Effector memory CD8-positive, alpha-beta T cell (primary cell): ENCODE measurements at regions not wholly inside any gene's neighbourhood (a gene's known extent, or its start where the extent isn't known, plus 50 kb on each side); places are given as distances from the start of the nearest gene placed in this dataset.

Experiments
- ATAC-seq: fragments of 150-1000 bp; cut with Tn5 transposase; replicated peaks from 2 replicates; pipeline ENCODE4 v1.10.0; 2021; ENCODE audit warnings: mild to moderate bottlenecking, moderate library complexity
- DNase-seq, 3 experiments: peaks; one replicate each; pipeline ENCODE4 v3.0.0; 2021
- H3K27ac Mint-ChIP-seq, 2 donors: one replicate each; pipeline ENCODE4 v1.8.0; 2022; ENCODE audit warnings: mild to moderate bottlenecking in 2 of 2, mixed read lengths in 2 of 2, moderate library complexity in 2 of 2
- H3K27me3 Mint-ChIP-seq, 2 donors: one replicate each; pipeline ENCODE4 v1.8.0; 2022; ENCODE audit warnings: mixed read lengths in 2 of 2
- H3K36me3 Mint-ChIP-seq: one replicate; pipeline ENCODE4 v1.8.0; 2022; ENCODE audit warnings: mild to moderate bottlenecking, moderate library complexity, mixed read lengths; ENCODE audit not compliant: insufficient read depth
- H3K4me1 Mint-ChIP-seq, 2 donors: one replicate each; pipeline ENCODE4 v1.8.0; 2022; ENCODE audit warnings: low read depth in 2 of 2, mixed read lengths in 2 of 2
- H3K4me3 Mint-ChIP-seq, 2 donors: one replicate each; pipeline ENCODE4 v1.8.0; 2022; ENCODE audit warnings: mild to moderate bottlenecking in 2 of 2, mixed read lengths in 2 of 2, moderate library complexity in 2 of 2
- H3K9me3 Mint-ChIP-seq, 2 donors: one replicate each; pipeline ENCODE4 v1.8.0; 2022; ENCODE audit warnings: mixed read lengths in 2 of 2

DNA sequence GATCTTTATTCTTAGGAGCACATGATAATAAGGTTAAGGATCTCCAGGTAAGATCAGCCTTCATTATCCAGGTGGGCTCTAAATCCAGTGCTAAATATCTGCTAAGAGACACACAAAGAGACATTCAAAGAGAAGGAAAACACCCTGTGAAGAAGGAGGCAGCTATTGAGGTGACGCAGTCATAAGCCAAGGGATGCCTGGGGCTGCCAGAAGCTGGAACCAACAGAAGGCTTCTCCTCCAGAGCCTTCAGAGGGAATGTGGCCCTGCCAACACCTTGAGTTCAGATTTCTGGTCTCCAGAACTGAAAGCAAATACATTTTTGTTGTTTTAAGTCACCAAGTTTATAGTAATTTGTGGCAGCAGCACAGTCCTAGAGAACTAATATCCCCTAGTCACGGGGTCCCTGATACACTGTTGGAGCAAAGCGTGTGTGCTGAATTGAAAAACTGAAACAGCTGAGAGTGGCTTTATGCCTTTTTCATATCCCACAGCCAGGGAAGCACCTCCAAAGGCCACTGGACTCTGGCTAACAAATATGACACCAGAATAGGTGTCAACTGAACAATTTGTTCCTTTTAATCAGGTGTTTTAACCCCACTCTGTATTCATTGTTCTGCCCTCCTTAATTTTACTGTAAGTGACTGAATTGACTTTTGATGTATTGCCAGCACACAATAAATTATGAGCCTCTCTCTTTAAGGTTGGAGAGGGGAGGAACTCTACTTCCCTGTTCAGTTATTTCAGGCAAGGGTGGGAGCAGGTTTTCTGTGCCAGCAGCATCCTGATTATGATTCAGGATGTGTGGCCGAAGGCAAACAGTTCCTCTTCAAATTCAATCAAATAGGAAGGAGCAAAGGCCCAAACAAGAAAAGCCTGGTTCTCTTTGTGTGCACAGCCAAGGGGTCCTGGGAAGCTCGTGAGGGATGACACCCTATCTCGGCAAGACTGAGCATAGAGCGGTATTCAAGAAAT is 151.8 kb upstream of the HES1 start:
- H3K36me3 Mint-ChIP-seq, result no peaks in the 10 kb centered on the region
- no peak overlapping the region for H3K27ac Mint-ChIP-seq
- DNase-seq (no peak), ATAC-seq (no peak)
- H3K9me3 Mint-ChIP-seq, result no peaks in the 10 kb centered on the region
- H3K27me3 Mint-ChIP-seq, result peaks cover 29 to 50% of the 10 kb centered on the region in 2 donors
- no peak overlapping the region for H3K4me3 Mint-ChIP-seq
- no peaks in the 10 kb centered on the region for H3K4me1 Mint-ChIP-seq

- H3K27me3 Mint-ChIP-seq, result peaks cover 21 to 54% of the 10 kb centered on the region in 2 donors
These were observed 151.1 kb upstream of the HES1 start for GRCh38 chr3:193984876-193985275.

GRCh38 chr3:193987186-193987585 is 148.8 kb upstream of the HES1 start:
- no peak for DNase-seq
- Mint-ChIP-seq H3K27me3 (peaks cover 18 to 52% of the 10 kb centered on the region in 2 donors), H3K27ac (no peak overlapping the region), H3K4me1 (no peaks in the 10 kb centered on the region), H3K9me3 (no peaks in the 10 kb centered on the region), H3K4me3 (no peak overlapping the region), H3K36me3 (no peaks in the 10 kb centered on the region)
- ATAC-seq, result no peak

More at GRCh38 chr3:193984876-193985275, 151.1 kb upstream of the HES1 start:
- no peak for DNase-seq
- no peak for ATAC-seq
- H3K36me3 Mint-ChIP-seq, result no peaks in the 10 kb centered on the region
- no peak overlapping the region for H3K27ac Mint-ChIP-seq
- no peaks in the 10 kb centered on the region for H3K9me3 Mint-ChIP-seq
- no peak overlapping the region for H3K4me3 Mint-ChIP-seq
- H3K4me1 Mint-ChIP-seq, result no peaks in the 10 kb centered on the region

DNA sequence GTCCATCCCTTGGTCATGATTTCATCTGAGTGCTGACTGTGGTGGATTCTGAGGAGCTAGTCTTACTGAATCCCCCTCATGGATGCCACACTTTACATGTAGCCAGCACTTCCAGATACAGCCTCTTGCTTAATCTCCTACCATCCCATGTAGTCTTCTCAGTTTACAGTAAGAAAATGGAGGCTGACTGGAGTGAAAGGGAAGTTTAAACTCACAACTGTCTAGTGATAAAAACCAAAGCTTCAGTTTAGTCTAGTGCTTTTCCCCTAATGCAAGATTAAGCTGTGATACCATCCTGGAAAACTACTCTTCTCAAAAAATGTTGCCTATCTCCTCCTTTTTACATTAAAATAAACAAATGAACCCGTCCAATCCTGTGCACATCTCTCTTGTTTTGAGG is 146.8 kb upstream of the HES1 start:
- Mint-ChIP-seq H3K27ac (no peak overlapping the region), H3K27me3 (peaks cover 18 to 72% of the 10 kb centered on the region in 2 donors), H3K4me1 (no peaks in the 10 kb centered on the region), H3K9me3 (no peaks in the 10 kb centered on the region), H3K36me3 (no peaks in the 10 kb centered on the region), H3K4me3 (no peak overlapping the region)
- ATAC-seq (no peak), DNase-seq (no peak)

DNA sequence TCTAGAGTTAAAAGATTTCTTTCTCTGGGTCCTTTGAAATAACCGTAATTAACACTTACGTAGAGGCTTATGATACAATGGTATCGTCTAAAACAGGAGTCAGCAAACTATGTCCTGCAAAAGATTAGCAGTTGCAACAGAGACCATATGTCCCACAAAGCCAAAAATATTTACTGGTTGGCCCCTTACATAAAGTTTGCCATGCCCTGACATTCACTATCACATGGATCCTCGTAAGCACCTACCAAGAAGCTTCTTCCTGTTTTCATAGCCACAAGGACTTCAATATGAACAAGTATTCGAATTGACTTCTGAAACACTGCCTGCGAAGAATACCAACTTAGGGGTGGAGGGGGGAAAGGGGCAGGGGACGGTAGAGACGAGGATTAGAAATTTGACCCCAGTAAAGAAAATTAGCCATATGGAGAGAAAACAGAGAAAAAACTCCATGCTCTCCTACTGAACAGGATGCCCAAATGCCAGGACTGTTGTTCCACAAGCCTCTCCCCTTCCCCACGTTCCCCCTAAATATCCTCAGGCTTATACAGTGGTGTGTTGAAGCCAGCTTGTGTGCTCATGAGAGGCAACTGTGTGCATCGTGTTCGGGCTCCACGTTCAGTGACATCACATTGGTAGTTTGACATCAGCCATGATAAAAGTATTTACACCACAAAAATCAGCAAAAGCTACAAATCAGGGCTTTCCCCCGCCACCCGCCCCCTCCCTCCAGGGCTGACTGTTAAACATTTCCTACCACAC is 144.1 kb upstream of the HES1 start:
- ATAC-seq, result no peak

DNA sequence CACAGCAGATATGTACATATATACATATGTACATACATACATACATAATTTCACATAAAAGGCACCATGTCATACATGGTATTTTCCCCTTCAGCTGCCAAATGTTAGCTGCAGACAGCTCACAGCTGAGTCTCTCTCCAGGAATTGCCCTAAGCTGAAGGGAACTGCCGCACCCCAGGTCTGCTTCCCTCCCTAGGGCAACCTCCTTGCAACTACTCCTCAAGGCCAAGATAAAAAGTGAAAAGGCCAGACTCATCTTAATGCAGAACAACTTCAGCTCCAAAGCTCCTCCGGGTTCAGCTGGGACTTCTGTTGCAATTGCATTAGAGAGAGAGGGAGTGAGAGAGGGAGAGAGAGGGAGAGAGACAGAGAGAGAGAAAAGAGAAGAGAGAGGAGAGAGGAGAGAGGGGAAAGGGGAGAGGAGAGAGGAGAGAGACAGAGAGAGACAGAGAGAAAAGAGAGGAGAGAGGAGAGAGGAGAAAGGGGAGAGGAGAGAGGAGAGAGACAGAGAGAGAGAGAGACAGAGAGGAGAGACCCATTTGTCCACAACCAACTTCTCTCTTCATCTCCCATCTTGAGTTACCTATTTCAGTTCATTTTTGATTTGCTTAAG is 143.4 kb upstream of the HES1 start:
- DNase-seq (no peak), ATAC-seq (no peak)
- Mint-ChIP-seq H3K9me3 (no peaks in the 10 kb centered on the region), H3K27me3 (peaks cover 29 to 79% of the 10 kb centered on the region in 2 donors), H3K36me3 (no peaks in the 10 kb centered on the region), H3K27ac (no peak overlapping the region), H3K4me1 (no peaks in the 10 kb centered on the region), H3K4me3 (no peak overlapping the region)

More for the DNA sequence above, 144.1 kb upstream of the HES1 start:
- H3K4me1 Mint-ChIP-seq, result no peaks in the 10 kb centered on the region
- DNase-seq, result no peak
- H3K27ac Mint-ChIP-seq, result no peak overlapping the region
- H3K36me3 Mint-ChIP-seq, result no peaks in the 10 kb centered on the region
- H3K9me3 Mint-ChIP-seq, result no peaks in the 10 kb centered on the region
- H3K27me3 Mint-ChIP-seq, result peaks cover 27 to 75% of the 10 kb centered on the region in 2 donors
- no peak overlapping the region for H3K4me3 Mint-ChIP-seq

DNA sequence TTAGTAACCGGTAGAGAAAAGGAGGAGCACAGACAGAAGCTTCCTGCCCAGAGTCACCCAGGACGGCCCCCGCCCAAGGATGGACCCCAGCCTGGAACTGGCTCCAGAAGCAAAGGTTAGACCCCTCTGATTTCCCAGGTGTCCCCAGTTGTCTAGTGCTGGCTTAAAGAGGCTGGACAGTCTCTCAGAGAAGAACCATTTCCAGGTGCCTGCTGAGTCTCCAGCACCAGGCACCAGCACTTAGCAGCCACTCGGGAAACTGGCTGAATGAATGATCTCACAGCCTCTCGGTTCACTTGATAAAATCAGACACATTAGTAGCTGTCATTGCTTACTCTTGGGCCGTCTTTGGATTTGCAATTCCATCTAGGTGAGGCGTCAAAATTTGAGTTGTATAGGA is 139.7 kb upstream of the HES1 start:
- DNase-seq (no peak), ATAC-seq (no peak)
- Mint-ChIP-seq H3K27ac (no peak overlapping the region), H3K36me3 (no peaks in the 10 kb centered on the region), H3K9me3 (no peaks in the 10 kb centered on the region), H3K27me3 (peaks cover 28 to 89% of the 10 kb centered on the region in 2 donors), H3K4me3 (no peak overlapping the region), H3K4me1 (no peaks in the 10 kb centered on the region)

- Mint-ChIP-seq H3K36me3 (no peaks in the 10 kb centered on the region), H3K4me3 (no peak overlapping the region), H3K27ac (no peak overlapping the region), H3K4me1 (no peaks in the 10 kb centered on the region), H3K27me3 (peaks cover 30 to 87% of the 10 kb centered on the region in 2 donors), H3K9me3 (no peaks in the 10 kb centered on the region)
- ATAC-seq (no peak), DNase-seq (no peak)
These were observed 139.3 kb upstream of the HES1 start for GRCh38 chr3:193996641-193997089.

GRCh38 chr3:193997228-193998122 is 138.5 kb upstream of the HES1 start:
- peaks cover 38 to 87% of the 10 kb centered on the region in 2 donors for H3K27me3 Mint-ChIP-seq
- ATAC-seq, result no peak
- H3K36me3 Mint-ChIP-seq, result no peaks in the 10 kb centered on the region
- no peaks in the 10 kb centered on the region for H3K4me1 Mint-ChIP-seq
- no peak overlapping the region for H3K27ac Mint-ChIP-seq
- DNase-seq, result no peak
- no peaks in the 10 kb centered on the region for H3K9me3 Mint-ChIP-seq
- no peak overlapping the region for H3K4me3 Mint-ChIP-seq

GRCh38 chr3:193998123-193998448 is 137.9 kb upstream of the HES1 start:
- ATAC-seq (no peak), DNase-seq (no peak)
- Mint-ChIP-seq H3K36me3 (no peaks in the 10 kb centered on the region), H3K27ac (no peak overlapping the region), H3K4me1 (no peaks in the 10 kb centered on the region), H3K27me3 (peaks cover 41 to 87% of the 10 kb centered on the region in 2 donors), H3K4me3 (no peak overlapping the region), H3K9me3 (no peaks in the 10 kb centered on the region)

- DNase-seq, result no peak
- Mint-ChIP-seq H3K4me1 (peaks cover 0 to 3% of the 10 kb centered on the region in 2 donors), H3K36me3 (no peaks in the 10 kb centered on the region), H3K4me3 (no peak overlapping the region), H3K9me3 (no peaks in the 10 kb centered on the region), H3K27me3 (peaks cover 47 to 87% of the 10 kb centered on the region in 2 donors), H3K27ac (no peak overlapping the region)
- no peak for ATAC-seq
These were observed 137.2 kb upstream of the HES1 start for GRCh38 chr3:193998628-193999195.

DNA sequence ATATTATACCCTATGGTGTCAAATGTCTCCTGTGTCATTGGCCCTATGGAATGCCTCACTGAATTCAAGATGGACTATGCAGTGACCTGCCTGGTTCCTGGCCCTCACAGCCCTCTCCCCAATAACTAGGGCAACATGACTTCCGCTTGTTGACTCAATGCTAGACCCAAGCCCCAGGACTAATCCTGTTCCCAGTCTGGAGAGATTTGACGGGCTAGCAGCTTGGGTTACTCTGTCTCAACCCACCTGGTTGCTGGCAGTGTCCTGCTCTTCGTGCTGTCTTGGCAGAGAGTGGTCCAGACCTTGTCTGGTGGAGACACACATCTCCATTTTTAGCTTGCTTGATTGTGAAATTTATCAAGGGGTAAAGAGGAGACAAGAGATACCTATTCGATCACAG is 135.8 kb upstream of the HES1 start:
- DNase-seq, result no peak
- no peak for ATAC-seq
- H3K36me3 Mint-ChIP-seq, result no peaks in the 10 kb centered on the region
- no peaks in the 10 kb centered on the region for H3K9me3 Mint-ChIP-seq
- H3K27ac Mint-ChIP-seq, result no peak overlapping the region
- H3K27me3 Mint-ChIP-seq, result peaks cover 50 to 84% of the 10 kb centered on the region in 2 donors
- peaks cover 0 to 4% of the 10 kb centered on the region in 2 donors for H3K4me1 Mint-ChIP-seq
- H3K4me3 Mint-ChIP-seq, result no peak overlapping the region
